HepG2 (cell line): ENCODE measurements at regions not wholly inside any gene's neighbourhood (a gene's known extent, or its start where the extent isn't known, plus 50 kb on each side); places are given as distances from the start of the nearest gene placed in this dataset.

Experiments used
- ATAC-seq: fragments of 200-7000 bp; cut with Tn5 transposase; 3 replicates; pipeline ENCODE4 v1.9.1; 2020; ENCODE audit warnings: mild to moderate bottlenecking, moderate library complexity
- BruUV-seq: library from RNA; stranded (reverse); fragments of 400-500 nt; replicated peaks from 2 replicates; lab custom pipeline; 2021; lab: Mats Ljungman, UMichigan
- CTCF ChIA-PET: fragments of 300-600 bp; formaldehyde crosslinking; extraction: SDS; loops from one replicate; lab custom pipeline; 2021; ENCODE audit warnings: low total read pairs, inconsistent platforms, low intra/inter-chr PET ratio; lab: Yijun Ruan, JAX
- POLR2A ChIA-PET: fragments of 350-600 bp; sonication (Branson Sonifier 250); formaldehyde crosslinking; loops from one replicate; lab custom pipeline; 2020; ENCODE audit warnings: antibody characterized with exemption, inconsistent platforms; lab: Yijun Ruan, JAX
- DNase-seq: peaks from one replicate; pipeline ENCODE4 v3.0.0-alpha.2; 2015; ENCODE audit warnings: low spot score
- FAIRE-seq: peaks from 3 replicates; lab custom pipeline; 2011; peaks lifted over from hg19 to GRCh38; lab: Jason Lieb, UNC
- H2AFZ ChIP-seq: one replicate; pipeline ENCODE4 v1.6.1; 2011; ENCODE audit warnings: low read length, inconsistent platforms
- H3K27ac ChIP-seq: fragments of 300-600 bp; 3 replicates; pipeline ENCODE4 v1.8.0; 2011; ENCODE audit warnings: mixed run types, mild to moderate bottlenecking, mixed read lengths, low read length, inconsistent platforms; ENCODE audit not compliant: insufficient read depth; ENCODE audit errors: extremely low read length
- H3K27me3 ChIP-seq, 2 experiments: fragments of 200-600 bp in 1 of 2; 2 replicates in 1 of 2; 3 replicates in 1 of 2; pipeline versions ENCODE4 v1.6.0 to v1.8.0; 2011; ENCODE audit warnings: low read length in 2 of 2, mild to moderate bottlenecking in 2 of 2, moderate library complexity in 2 of 2, inconsistent platforms in 1 of 2; ENCODE audit not compliant: insufficient read depth in 2 of 2, control insufficient read depth in 1 of 2
- H3K36me3 ChIP-seq, 2 experiments: fragments of 200-600 bp in 1 of 2; replicated peaks in 1 of 2; 2 replicates in 1 of 2; 3 replicates in 1 of 2; pipeline versions ENCODE4 v1.5.1 to v1.8.0; 2011; ENCODE audit warnings: low read length in 2 of 2, inconsistent platforms in 1 of 2; ENCODE audit not compliant: insufficient read depth in 2 of 2, control insufficient read depth in 1 of 2
- H3K4me1 ChIP-seq: 2 replicates; pipeline ENCODE4 v1.5.1; 2012; ENCODE audit warnings: low read length, inconsistent platforms; ENCODE audit not compliant: insufficient read depth
- H3K4me2 ChIP-seq: 2 replicates; pipeline ENCODE4 v1.6.0; 2011; ENCODE audit warnings: low read depth, low read length, inconsistent platforms
- H3K4me3 ChIP-seq, 3 experiments: fragments of 200-600 bp in 1 of 3; sonication (generic), shearing (Covaris generic) in 1 of 3; replicated peaks in 1 of 3; 2 replicates each; pipeline ENCODE4 v1.5.1; 2011 to 2016; ENCODE audit warnings: low read length in 3 of 3, inconsistent platforms in 2 of 3, low read depth in 2 of 3, mild to moderate bottlenecking in 2 of 3, control low read depth in 1 of 3, mixed read lengths in 1 of 3; ENCODE audit not compliant: insufficient read depth in 1 of 3
- H3K79me2 ChIP-seq: one replicate; pipeline ENCODE4 v1.6.1; 2011; ENCODE audit warnings: low read length, inconsistent platforms; ENCODE audit not compliant: insufficient read depth
- H3K9ac ChIP-seq: 2 replicates; pipeline ENCODE4 v1.6.0; 2011; ENCODE audit warnings: mild to moderate bottlenecking, low read depth, low read length, inconsistent platforms; ENCODE audit not compliant: insufficient read depth
- H3K9me3 ChIP-seq: 2 replicates; pipeline ENCODE4 v1.5.1; 2012; ENCODE audit warnings: mild to moderate bottlenecking, low read length
- H4K20me1 ChIP-seq: 2 replicates; pipeline ENCODE4 v1.6.0; 2011; ENCODE audit warnings: inconsistent platforms, mild to moderate bottlenecking, low read length, moderate library complexity; ENCODE audit not compliant: insufficient read depth
- DNMT1 ChIP-seq: sonication (generic); formaldehyde crosslinking; IDR thresholded peaks from 2 replicates; pipeline ENCODE4 v1.5.1; 2020; ENCODE audit warnings: mild to moderate bottlenecking, missing genetic modification reagents
- FIP1L1 ChIP-seq: fragments of 200-400 bp; formaldehyde crosslinking; IDR thresholded peaks from 2 replicates; pipeline ENCODE4 v1.6.1; 2018; ENCODE audit warnings: low read depth, mild to moderate bottlenecking, low read length, moderate library complexity, borderline replicate concordance; ENCODE audit not compliant: insufficient read depth
- RORA ChIP-seq: sonication (generic); formaldehyde crosslinking; IDR thresholded peaks from 2 replicates; pipeline ENCODE4 v1.5.0; 2020; ENCODE audit warnings: mild to moderate bottlenecking, missing genetic modification reagents, moderate library complexity
- SP140L ChIP-seq: sonication (generic); formaldehyde crosslinking; IDR thresholded peaks from 2 replicates; pipeline ENCODE4 v1.4.0; 2020; ENCODE audit warnings: missing genetic modification reagents, borderline replicate concordance
- ZEB1 ChIP-seq: IDR thresholded peaks from 2 replicates; pipeline ENCODE4 v1.6.1; 2012; ENCODE audit warnings: mild to moderate bottlenecking, low read depth, inconsistent platforms; ENCODE audit not compliant: insufficient replicate concordance
- ZNF468 ChIP-seq: sonication (generic); formaldehyde crosslinking; IDR thresholded peaks from 2 replicates; pipeline ENCODE4 v1.8.0; 2022; ENCODE audit warnings: mild to moderate bottlenecking, moderate library complexity, missing genetic modification reagents
- ZNF768 ChIP-seq: sonication (generic); formaldehyde crosslinking; IDR thresholded peaks from 2 replicates; pipeline ENCODE4 v1.4.0; 2020; ENCODE audit warnings: missing genetic modification reagents
- ZNF879 ChIP-seq: sonication (generic); formaldehyde crosslinking; IDR thresholded peaks from 2 replicates; pipeline ENCODE4 v1.8.1; 2023; ENCODE audit warnings: missing genetic modification reagents
- in situ Hi-C: cut with HindIII; loops from 2 replicates; pipeline ENCODE4 v1.10.0; 2017; ENCODE audit warnings: low pct_unique_long_range_greater_than_20kb; ENCODE audit not compliant: extremely low pct_ligation_motif_present
- intact Hi-C: fragments of 100-400 bp; cut with micrococcal nuclease; formaldehyde crosslinking; loops from one replicate; pipeline ENCODE4 v1.10.0; 2022; ENCODE audit not compliant: unreplicated experiment
- TF ChIP-seq, protein P1 (sequence below): sonication (generic); formaldehyde crosslinking; IDR thresholded peaks from 2 replicates; pipeline ENCODE4 v1.5.1; 2020; ENCODE audit warnings: mild to moderate bottlenecking, missing genetic modification reagents, moderate library complexity
- TF ChIP-seq, protein P2 (sequence below): sonication (generic); formaldehyde crosslinking; IDR thresholded peaks from 2 replicates; pipeline ENCODE4 v1.4.0; 2020; ENCODE audit warnings: missing genetic modification reagents; ENCODE audit errors: not compliant biosample characterization

- no TSS peak for BruUV-seq
- Histone ChIP-seq H3K27ac (no peak overlapping the region), H3K9ac (no peak overlapping the region), H3K4me2 (no peak overlapping the region), H3K27me3 (no peaks in the 10 kb centered on the region), H3K36me3 (no peaks in the 10 kb centered on the region), H3K4me1 (no peaks in the 10 kb centered on the region), H3K79me2 (no peaks in the 10 kb centered on the region), H2AFZ (no peak overlapping the region), H3K9me3 (no peaks in the 10 kb centered on the region), H3K4me3 (no peak overlapping the region), H4K20me1 (no peaks in the 10 kb centered on the region)
- no peak for FAIRE-seq
- POLR2A ChIA-PET = no interaction called here
- CTCF ChIA-PET = no interaction called here
- no peak for DNase-seq
- intact Hi-C loops = no loop called here
- TF ChIP-seq ZEB1 (no peak), FIP1L1 (no peak), ZNF879 (no peak), ZNF768 (CRISPR knock-in tag) (no peak), RORA (CRISPR knock-in tag) (no peak), ZNF468 (CRISPR knock-in tag) (no peak), DNMT1 (CRISPR knock-in tag) (no peak), SP140L (CRISPR knock-in tag) (no peak)
- TF ChIP-seq, protein P1, sequence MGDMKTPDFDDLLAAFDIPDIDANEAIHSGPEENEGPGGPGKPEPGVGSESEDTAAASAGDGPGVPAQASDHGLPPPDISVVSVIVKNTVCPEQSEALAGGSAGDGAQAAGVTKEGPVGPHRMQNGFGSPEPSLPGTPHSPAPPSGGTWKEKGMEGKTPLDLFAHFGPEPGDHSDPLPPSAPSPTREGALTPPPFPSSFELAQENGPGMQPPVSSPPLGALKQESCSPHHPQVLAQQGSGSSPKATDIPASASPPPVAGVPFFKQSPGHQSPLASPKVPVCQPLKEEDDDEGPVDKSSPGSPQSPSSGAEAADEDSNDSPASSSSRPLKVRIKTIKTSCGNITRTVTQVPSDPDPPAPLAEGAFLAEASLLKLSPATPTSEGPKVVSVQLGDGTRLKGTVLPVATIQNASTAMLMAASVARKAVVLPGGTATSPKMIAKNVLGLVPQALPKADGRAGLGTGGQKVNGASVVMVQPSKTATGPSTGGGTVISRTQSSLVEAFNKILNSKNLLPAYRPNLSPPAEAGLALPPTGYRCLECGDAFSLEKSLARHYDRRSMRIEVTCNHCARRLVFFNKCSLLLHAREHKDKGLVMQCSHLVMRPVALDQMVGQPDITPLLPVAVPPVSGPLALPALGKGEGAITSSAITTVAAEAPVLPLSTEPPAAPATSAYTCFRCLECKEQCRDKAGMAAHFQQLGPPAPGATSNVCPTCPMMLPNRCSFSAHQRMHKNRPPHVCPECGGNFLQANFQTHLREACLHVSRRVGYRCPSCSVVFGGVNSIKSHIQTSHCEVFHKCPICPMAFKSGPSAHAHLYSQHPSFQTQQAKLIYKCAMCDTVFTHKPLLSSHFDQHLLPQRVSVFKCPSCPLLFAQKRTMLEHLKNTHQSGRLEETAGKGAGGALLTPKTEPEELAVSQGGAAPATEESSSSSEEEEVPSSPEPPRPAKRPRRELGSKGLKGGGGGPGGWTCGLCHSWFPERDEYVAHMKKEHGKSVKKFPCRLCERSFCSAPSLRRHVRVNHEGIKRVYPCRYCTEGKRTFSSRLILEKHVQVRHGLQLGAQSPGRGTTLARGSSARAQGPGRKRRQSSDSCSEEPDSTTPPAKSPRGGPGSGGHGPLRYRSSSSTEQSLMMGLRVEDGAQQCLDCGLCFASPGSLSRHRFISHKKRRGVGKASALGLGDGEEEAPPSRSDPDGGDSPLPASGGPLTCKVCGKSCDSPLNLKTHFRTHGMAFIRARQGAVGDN = no peak
- TF ChIP-seq, protein P2, sequence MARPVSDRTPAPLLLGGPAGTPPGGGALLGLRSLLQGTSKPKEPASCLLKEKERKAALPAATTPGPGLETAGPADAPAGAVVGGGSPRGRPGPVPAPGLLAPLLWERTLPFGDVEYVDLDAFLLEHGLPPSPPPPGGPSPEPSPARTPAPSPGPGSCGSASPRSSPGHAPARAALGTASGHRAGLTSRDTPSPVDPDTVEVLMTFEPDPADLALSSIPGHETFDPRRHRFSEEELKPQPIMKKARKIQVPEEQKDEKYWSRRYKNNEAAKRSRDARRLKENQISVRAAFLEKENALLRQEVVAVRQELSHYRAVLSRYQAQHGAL = no peak
- ATAC-seq = no peak
- in situ Hi-C loops = no loop called here
Observed at GRCh38 chr11:87399341-87399740, 361.6 kb downstream of the TMEM135 start.
